ENCODE measurements at regions not wholly inside any gene's neighbourhood (a gene's known extent, or its start where the extent isn't known, plus 50 kb on each side); places are given as distances from the start of the nearest gene placed in this dataset.

GRCh38 chr15:91703274-91703673 lies 150.2 kb upstream of the SLCO3A1 start:
- Mint-ChIP-seq H3K27ac (no peak overlapping the region), H3K4me3 (no peak overlapping the region), H3K4me1 (peaks cover 8% of the 10 kb centered on the region), H3K36me3 (ENCODE audit: low read depth) (no peaks in the 10 kb centered on the region), H3K27me3 (ENCODE audit: insufficient read depth, low read depth, poor library complexity) (peaks cover 1% of the 10 kb centered on the region), H3K9me3 (no peaks in the 10 kb centered on the region)
- no peaks in the 10 kb centered on the region for H3K79me2 ChIP-seq (replicated peaks; ENCODE audit: insufficient read depth)
- H2AFZ ChIP-seq: no peak overlapping the region
- DNase-seq (ENCODE audit: low spot score): no peak
- H3K4me2 ChIP-seq: no peak overlapping the region
- no peaks in the 10 kb centered on the region for H3K36me3 ChIP-seq (ENCODE audit: insufficient read depth)
- no peak for ATAC-seq
- H3F3A ChIP-seq (replicated peaks; ENCODE audit: low read depth): no peaks in the 10 kb centered on the region
- H4K20me1 ChIP-seq (replicated peaks; ENCODE audit: insufficient read depth): no peaks in the 10 kb centered on the region
- H3K9me2 ChIP-seq (ENCODE audit: insufficient read depth): no peaks in the 10 kb centered on the region
- H3K4me3 ChIP-seq: no peak overlapping the region
- TF ChIP-seq ZNF331 (CRISPR knock-in tag; IDR thresholded peaks at IDR 0.05; ENCODE audit: low read depth) (no peak), JUNB (IDR thresholded peaks at IDR 0.05; ENCODE audit: unreplicated experiment) (no peak), ZNF462 (CRISPR knock-in tag; IDR thresholded peaks at IDR 0.05) (no peak), ETS1 (IDR thresholded peaks at IDR 0.05) (no peak), ZNF114 (CRISPR knock-in tag; IDR thresholded peaks at IDR 0.05) (no peak), CREB1 (CRISPR knock-in tag; IDR thresholded peaks at IDR 0.05; ENCODE audit: low read depth) (no peak), STAT1 (IDR thresholded peaks at IDR 0.05; ENCODE audit: unreplicated experiment) (no peak), POLR2AphosphoS5 (IDR thresholded peaks at IDR 0.05; ENCODE audit: low read depth) (no peak), CTCF (conservative IDR thresholded peaks at IDR 0.05; ENCODE audit: low read depth in 2 of 2) (no peak), REST (IDR thresholded peaks at IDR 0.05; ENCODE audit: unreplicated experiment) (no peak), NANOG (IDR thresholded peaks at IDR 0.05; ENCODE audit: borderline replicate concordance) (no peak), EZH2 (IDR thresholded peaks at IDR 0.05; ENCODE audit: low read depth, unreplicated experiment) (no peak), EZH2phosphoT487 (IDR thresholded peaks at IDR 0.05; ENCODE audit: unreplicated experiment) (no peak)
- H3K4me1 ChIP-seq (ENCODE audit: insufficient read depth): no peaks in the 10 kb centered on the region
- H3K27ac ChIP-seq (ENCODE audit: low read depth): no peak overlapping the region
- no peaks in the 10 kb centered on the region for H3K27me3 ChIP-seq (ENCODE audit: insufficient read depth)
